Suprapubic skin (tissue), 4 donors: ENCODE measurements at regions not wholly inside any gene's neighbourhood (a gene's known extent, or its start where the extent isn't known, plus 50 kb on each side); places are given as distances from the start of the nearest gene placed in this dataset.

Experiments
- CTCF ChIP-seq, 2 donors: fragments of 200-600 bp in 1 of 2; fragments of 450-650 bp in 1 of 2; sonication (generic) in 1 of 2; IDR thresholded peaks; one replicate each; pipeline ENCODE4 v1.5.1; 2016 to 2019; ENCODE audit warnings: antibody characterized with exemption in 2 of 2, mild to moderate bottlenecking in 1 of 2, moderate library complexity in 1 of 2
- EP300 ChIP-seq: sonication (generic); formaldehyde crosslinking; IDR thresholded peaks from one replicate; pipeline ENCODE4 v1.6.1; 2017; ENCODE audit warnings: antibody characterized with exemption
- POLR2A ChIP-seq, 2 donors: fragments of 450-650 bp; IDR thresholded peaks; one replicate each; pipeline ENCODE4 v1.6.1; 2017; ENCODE audit warnings: antibody characterized with exemption in 2 of 2, mild to moderate bottlenecking in 2 of 2, moderate library complexity in 2 of 2
- POLR2AphosphoS5 ChIP-seq, 3 donors: sonication (generic); formaldehyde crosslinking; IDR thresholded peaks; one replicate each; pipeline ENCODE4 v1.6.1; 2017; ENCODE audit warnings: antibody characterized with exemption in 3 of 3

- TF ChIP-seq CTCF (IDR thresholded peaks at IDR 0.05) (no peak), POLR2AphosphoS5 (IDR thresholded peaks at IDR 0.05) (no peak), POLR2A (IDR thresholded peaks at IDR 0.05) (no peak), EP300 (no peak)
Observed at GRCh38 chr15:38883987-38884386, 319.4 kb upstream of the RASGRP1 start.
